HG03064 (cell line): ENCODE measurements at regions not wholly inside any gene's neighbourhood (a gene's known extent, or its start where the extent isn't known, plus 50 kb on each side); places are given as distances from the start of the nearest gene placed in this dataset.

Source experiments
- ATAC-seq: cut with Tn5 transposase; IDR thresholded peaks from one replicate; pipeline ENCODE4 v1.9.1; 2021; ENCODE audit warnings: low read depth; ENCODE audit not compliant: unreplicated experiment

DNA sequence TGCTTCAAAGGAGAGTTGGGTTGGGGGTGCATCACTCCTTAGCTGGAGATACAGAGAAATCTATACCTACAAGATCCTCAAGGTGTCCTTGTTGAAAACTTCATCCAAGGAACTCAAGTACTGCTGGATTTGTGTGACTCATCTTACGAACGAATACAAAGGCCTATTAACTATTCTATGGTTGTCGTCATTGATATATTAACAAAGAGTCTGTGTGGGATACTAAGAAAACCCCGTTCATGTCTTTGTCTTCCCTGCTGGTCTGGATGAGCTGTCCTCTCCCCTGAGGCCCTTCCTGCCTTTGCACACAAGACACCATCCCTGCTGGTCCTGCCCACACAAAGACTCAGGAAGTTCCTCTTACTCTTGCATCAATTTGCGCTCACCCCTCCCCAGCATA, 54.9 kb upstream of the IRF2 start:
- ATAC-seq, result no peak

DNA sequence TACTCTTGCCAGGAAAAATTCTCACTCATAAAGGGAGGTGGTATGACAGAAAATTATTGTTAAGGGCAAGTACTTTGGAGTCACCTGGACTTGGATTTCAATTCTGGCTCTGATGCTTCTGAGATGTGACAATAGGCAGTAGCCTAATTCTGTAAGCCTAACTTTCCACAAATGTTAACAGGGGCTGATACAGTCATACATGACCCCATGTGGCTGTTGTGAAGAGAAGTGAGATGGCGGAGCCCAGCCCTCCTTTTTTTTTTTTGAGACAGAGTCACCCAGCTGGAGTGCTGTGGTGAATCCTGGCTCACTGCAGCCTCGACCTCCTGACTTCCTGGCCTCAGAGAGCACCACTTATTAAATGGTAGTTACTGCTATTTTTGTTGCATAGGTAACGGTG, 54.4 kb upstream of the IRF2 start:
- no peak for ATAC-seq

DNA sequence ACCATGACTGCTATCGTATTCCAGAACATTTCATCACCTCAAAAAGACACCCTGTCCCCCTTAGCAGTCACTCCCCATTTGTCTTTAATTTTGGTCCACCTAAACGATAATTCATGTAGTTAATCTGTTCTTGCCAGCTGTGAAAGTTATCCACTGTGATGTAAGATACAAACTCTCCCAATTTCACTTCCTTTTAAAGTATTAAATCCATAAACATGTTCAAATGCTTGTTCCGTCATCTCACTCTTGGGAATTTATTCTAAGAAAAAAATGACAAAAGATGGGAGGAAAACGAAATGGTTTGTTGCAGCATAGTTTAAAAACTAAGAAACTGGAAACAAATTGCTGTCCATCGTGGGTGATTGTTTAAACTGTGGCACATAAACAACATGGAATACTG, 53.7 kb upstream of the IRF2 start:
- no peak for ATAC-seq

DNA sequence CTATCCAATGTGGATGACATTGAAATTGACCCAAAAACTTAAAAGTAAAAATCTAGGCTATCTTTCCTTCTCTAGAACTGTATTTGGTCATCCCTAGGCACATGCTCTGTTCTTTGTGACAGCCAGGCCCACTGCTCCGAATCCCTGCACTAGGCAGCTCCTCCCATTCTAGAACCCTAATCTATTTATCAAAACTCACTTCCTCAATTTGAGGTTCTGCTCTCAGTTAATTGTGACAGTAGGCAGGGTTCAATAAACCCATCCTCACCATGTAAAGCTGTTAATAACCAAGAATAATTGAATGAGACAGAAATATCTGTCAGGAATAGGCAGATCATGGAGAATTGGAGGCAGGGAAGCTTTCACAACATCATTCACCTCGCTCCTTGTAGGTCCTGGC, 51.9 kb upstream of the IRF2 start:
- no peak for ATAC-seq
